ENCODE measurements at regions not wholly inside any gene's neighbourhood (a gene's known extent, or its start where the extent isn't known, plus 50 kb on each side); places are given as distances from the start of the nearest gene placed in this dataset.

DNA sequence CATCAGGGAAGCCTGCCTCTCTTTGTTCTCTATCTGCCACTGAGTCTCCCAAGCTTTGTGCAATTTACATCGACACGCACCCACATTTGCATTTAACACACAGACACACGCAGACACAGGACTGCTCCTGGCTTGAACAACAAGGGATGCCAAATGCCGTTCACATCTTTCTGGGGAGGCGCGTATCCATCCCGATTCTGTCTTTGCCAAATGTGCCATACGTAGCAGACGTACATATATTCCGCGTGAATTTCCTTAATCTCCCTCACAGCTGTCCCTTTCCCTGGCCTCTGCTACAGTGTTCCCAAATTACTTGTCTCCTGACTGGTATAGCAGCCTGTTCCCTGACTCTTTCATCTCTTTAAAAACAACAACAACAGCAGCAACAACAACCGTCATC lies 409.5 kb downstream of the MIAT start:
- H3K36me3 Mint-ChIP-seq (ENCODE audit: low read depth, unreplicated experiment): no peaks in the 10 kb centered on the region
- no peak for FAIRE-seq

DNA sequence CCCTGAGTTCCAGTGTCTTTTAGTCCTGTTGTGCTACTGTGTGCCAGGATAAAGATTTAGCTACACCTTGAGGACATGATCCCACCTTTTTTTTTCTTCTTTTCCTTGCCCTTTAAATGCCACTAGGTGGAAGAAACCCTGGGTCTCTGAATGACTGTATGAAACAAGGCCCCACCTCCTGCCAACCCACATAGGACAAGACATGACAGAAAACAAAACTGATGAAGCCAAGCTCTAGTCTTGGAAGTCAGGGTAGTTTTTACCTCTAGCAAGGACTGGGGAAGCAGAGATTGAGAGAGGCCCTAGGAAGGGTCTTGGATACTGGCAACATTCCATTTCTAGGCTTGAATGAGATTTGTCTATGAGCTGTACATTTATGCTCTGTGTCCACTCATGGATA lies 410.7 kb downstream of the MIAT start:
- no peak for DNase-seq (ENCODE audit: low read depth)
- Histone ChIP-seq H3K36me3 (ENCODE audit: insufficient read depth, low read length) (no peaks in the 10 kb centered on the region), H3K79me2 (ENCODE audit: insufficient read depth, low read length) (no peaks in the 10 kb centered on the region), H3K9ac (ENCODE audit: low read length) (no peak overlapping the region), H3K9me3 (ENCODE audit: insufficient read depth, low read depth, low read length) (no peaks in the 10 kb centered on the region), H4K20me1 (ENCODE audit: insufficient read depth, low read length) (no peaks in the 10 kb centered on the region), H3K27ac (ENCODE audit: low read depth, low read length) (no peak overlapping the region), H2AFZ (ENCODE audit: low read depth, low read length) (no peak overlapping the region), H3K4me2 (ENCODE audit: low read length) (no peak overlapping the region), H3K4me3 (ENCODE audit: insufficient read depth, low read depth, low read length) (no peak overlapping the region), H3K4me1 (ENCODE audit: insufficient read depth, low read length) (no peaks in the 10 kb centered on the region), H3K27me3 (ENCODE audit: insufficient read depth, low read length) (peaks cover under 1% of the 10 kb centered on the region)
- Mint-ChIP-seq H3K27ac (ENCODE audit: unreplicated experiment) (no peak overlapping the region), H3K9me3 (ENCODE audit: unreplicated experiment) (peaks cover 5% of the 10 kb centered on the region), H3K36me3 (ENCODE audit: low read depth, unreplicated experiment) (peaks cover under 1% of the 10 kb centered on the region), H3K4me3 (ENCODE audit: unreplicated experiment) (no peak overlapping the region), H3K27me3 (ENCODE audit: low read depth, unreplicated experiment) (peaks cover 21% of the 10 kb centered on the region), H3K4me1 (ENCODE audit: low read depth, unreplicated experiment) (peaks cover 6% of the 10 kb centered on the region)
- FAIRE-seq: no peak
- TF ChIP-seq, protein P1, sequence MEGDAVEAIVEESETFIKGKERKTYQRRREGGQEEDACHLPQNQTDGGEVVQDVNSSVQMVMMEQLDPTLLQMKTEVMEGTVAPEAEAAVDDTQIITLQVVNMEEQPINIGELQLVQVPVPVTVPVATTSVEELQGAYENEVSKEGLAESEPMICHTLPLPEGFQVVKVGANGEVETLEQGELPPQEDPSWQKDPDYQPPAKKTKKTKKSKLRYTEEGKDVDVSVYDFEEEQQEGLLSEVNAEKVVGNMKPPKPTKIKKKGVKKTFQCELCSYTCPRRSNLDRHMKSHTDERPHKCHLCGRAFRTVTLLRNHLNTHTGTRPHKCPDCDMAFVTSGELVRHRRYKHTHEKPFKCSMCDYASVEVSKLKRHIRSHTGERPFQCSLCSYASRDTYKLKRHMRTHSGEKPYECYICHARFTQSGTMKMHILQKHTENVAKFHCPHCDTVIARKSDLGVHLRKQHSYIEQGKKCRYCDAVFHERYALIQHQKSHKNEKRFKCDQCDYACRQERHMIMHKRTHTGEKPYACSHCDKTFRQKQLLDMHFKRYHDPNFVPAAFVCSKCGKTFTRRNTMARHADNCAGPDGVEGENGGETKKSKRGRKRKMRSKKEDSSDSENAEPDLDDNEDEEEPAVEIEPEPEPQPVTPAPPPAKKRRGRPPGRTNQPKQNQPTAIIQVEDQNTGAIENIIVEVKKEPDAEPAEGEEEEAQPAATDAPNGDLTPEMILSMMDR (IDR thresholded peaks at IDR 0.05; ENCODE audit: insufficient read depth, low read depth, low read length): no peak
- no peak for TF ChIP-seq EZH2 (IDR thresholded peaks at IDR 0.05; ENCODE audit: insufficient read depth, low read length)

More for the DNA sequence above, 409.5 kb downstream of the MIAT start:
- H3K27ac ChIP-seq (ENCODE audit: low read depth, low read length): no peak overlapping the region
- no peak overlapping the region for H3K4me2 ChIP-seq (ENCODE audit: low read length)
- peaks cover 9% of the 10 kb centered on the region for H3K4me1 Mint-ChIP-seq (ENCODE audit: low read depth, unreplicated experiment)
- H4K20me1 ChIP-seq (ENCODE audit: insufficient read depth, low read length): no peaks in the 10 kb centered on the region
- H3K4me3 ChIP-seq (ENCODE audit: insufficient read depth, low read depth, low read length): no peak overlapping the region
- no peaks in the 10 kb centered on the region for H3K79me2 ChIP-seq (ENCODE audit: insufficient read depth, low read length)
- H3K9me3 ChIP-seq (ENCODE audit: insufficient read depth, low read depth, low read length): no peaks in the 10 kb centered on the region
- peaks cover 3% of the 10 kb centered on the region for H3K9me3 Mint-ChIP-seq (ENCODE audit: unreplicated experiment)
- no peaks in the 10 kb centered on the region for H3K4me1 ChIP-seq (ENCODE audit: insufficient read depth, low read length)
- H3K36me3 ChIP-seq (ENCODE audit: insufficient read depth, low read length): no peaks in the 10 kb centered on the region
- no peak for TF ChIP-seq EZH2 (IDR thresholded peaks at IDR 0.05; ENCODE audit: insufficient read depth, low read length)
- TF ChIP-seq, protein P1 (IDR thresholded peaks at IDR 0.05; ENCODE audit: insufficient read depth, low read depth, low read length): no peak
- H3K27ac Mint-ChIP-seq (ENCODE audit: unreplicated experiment): no peak overlapping the region
- H3K9ac ChIP-seq (ENCODE audit: low read length): no peak overlapping the region
- no peak overlapping the region for H3K4me3 Mint-ChIP-seq (ENCODE audit: unreplicated experiment)
- H3K27me3 ChIP-seq (ENCODE audit: insufficient read depth, low read length): no peaks in the 10 kb centered on the region
- no peak overlapping the region for H2AFZ ChIP-seq (ENCODE audit: low read depth, low read length)
- peaks cover 19% of the 10 kb centered on the region for H3K27me3 Mint-ChIP-seq (ENCODE audit: low read depth, unreplicated experiment)
- DNase-seq (ENCODE audit: low read depth): no peak

DNA sequence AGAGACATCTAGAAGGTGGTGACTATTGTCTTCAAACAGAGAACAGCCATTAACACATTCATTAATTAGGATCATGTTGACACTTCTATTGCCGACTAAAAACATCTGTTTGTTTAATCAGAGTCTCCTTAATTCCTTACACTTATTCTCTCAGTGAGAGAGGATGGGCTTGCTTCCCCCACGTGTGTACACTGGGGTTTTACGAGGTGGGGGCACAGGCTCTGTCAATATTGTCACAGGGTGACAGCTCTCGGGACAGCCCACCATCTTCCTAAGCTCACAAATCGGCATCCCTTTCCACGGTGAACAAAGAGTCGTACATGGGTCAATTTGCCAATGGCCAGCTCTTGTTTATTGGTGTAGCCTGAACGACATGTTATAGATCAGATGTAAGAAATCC lies 413.2 kb downstream of the MIAT start:
- Histone ChIP-seq H3K27ac (ENCODE audit: low read depth, low read length) (no peak overlapping the region), H3K4me2 (ENCODE audit: low read length) (no peak overlapping the region), H3K9me3 (ENCODE audit: insufficient read depth, low read depth, low read length) (no peaks in the 10 kb centered on the region), H2AFZ (ENCODE audit: low read depth, low read length) (no peak overlapping the region), H3K79me2 (ENCODE audit: insufficient read depth, low read length) (no peaks in the 10 kb centered on the region), H3K4me1 (ENCODE audit: insufficient read depth, low read length) (peaks cover 4% of the 10 kb centered on the region), H3K27me3 (ENCODE audit: insufficient read depth, low read length) (peaks cover 8% of the 10 kb centered on the region), H3K36me3 (ENCODE audit: insufficient read depth, low read length) (no peaks in the 10 kb centered on the region), H3K4me3 (ENCODE audit: insufficient read depth, low read depth, low read length) (no peak overlapping the region), H4K20me1 (ENCODE audit: insufficient read depth, low read length) (no peaks in the 10 kb centered on the region), H3K9ac (ENCODE audit: low read length) (no peak overlapping the region)
- H3K27me3 Mint-ChIP-seq (ENCODE audit: low read depth, unreplicated experiment): peaks cover 22% of the 10 kb centered on the region
- H3K4me1 Mint-ChIP-seq (ENCODE audit: low read depth, unreplicated experiment): peaks cover 7% of the 10 kb centered on the region
- DNase-seq (ENCODE audit: low read depth): no peak
- peaks cover 2% of the 10 kb centered on the region for H3K36me3 Mint-ChIP-seq (ENCODE audit: low read depth, unreplicated experiment)
- no peak for TF ChIP-seq EZH2 (IDR thresholded peaks at IDR 0.05; ENCODE audit: insufficient read depth, low read length)
- TF ChIP-seq, protein P1 (IDR thresholded peaks at IDR 0.05; ENCODE audit: insufficient read depth, low read depth, low read length): no peak
- H3K9me3 Mint-ChIP-seq (ENCODE audit: unreplicated experiment): peaks cover 10% of the 10 kb centered on the region
- no peak overlapping the region for H3K27ac Mint-ChIP-seq (ENCODE audit: unreplicated experiment)
- H3K4me3 Mint-ChIP-seq (ENCODE audit: unreplicated experiment): no peak overlapping the region
- no peak for FAIRE-seq

Measured in astrocyte (in vitro differentiated cells and primary cell).